ENCODE measurements at regions not wholly inside any gene's neighbourhood (a gene's known extent, or its start where the extent isn't known, plus 50 kb on each side); places are given as distances from the start of the nearest gene placed in this dataset.

GRCh38 chr3:104586344-104586743, 780.4 kb upstream of the ALCAM start:
- H3K9me3 Mint-ChIP-seq: peaks cover 20% of the 10 kb centered on the region
- H3K27ac Mint-ChIP-seq: no peak overlapping the region
- no peak for TF ChIP-seq CTCF (IDR thresholded peaks at IDR 0.05)
- no peaks in the 10 kb centered on the region for H3K4me1 Mint-ChIP-seq
- no peaks in the 10 kb centered on the region for H3K36me3 Mint-ChIP-seq (ENCODE audit: low read depth)
- DNase-seq: no peak
- no peaks in the 10 kb centered on the region for H3K27me3 Mint-ChIP-seq (ENCODE audit: low read depth, poor library complexity)
- H3K4me3 Mint-ChIP-seq: no peak overlapping the region

GRCh38 chr3:104588442-104588841, 778.3 kb upstream of the ALCAM start:
- Mint-ChIP-seq H3K4me1 (no peaks in the 10 kb centered on the region), H3K27ac (no peak overlapping the region), H3K36me3 (ENCODE audit: low read depth) (no peaks in the 10 kb centered on the region), H3K27me3 (ENCODE audit: low read depth, poor library complexity) (no peaks in the 10 kb centered on the region), H3K4me3 (no peak overlapping the region), H3K9me3 (peaks cover 13% of the 10 kb centered on the region)
- TF ChIP-seq CTCF (IDR thresholded peaks at IDR 0.05): no peak
- DNase-seq: no peak

- Mint-ChIP-seq H3K36me3 (ENCODE audit: low read depth) (no peaks in the 10 kb centered on the region), H3K27ac (no peak overlapping the region), H3K4me3 (no peak overlapping the region), H3K9me3 (peaks cover 13% of the 10 kb centered on the region), H3K27me3 (ENCODE audit: low read depth, poor library complexity) (no peaks in the 10 kb centered on the region), H3K4me1 (no peaks in the 10 kb centered on the region)
- no peak for DNase-seq
- TF ChIP-seq CTCF (IDR thresholded peaks at IDR 0.05): no peak
Observed at GRCh38 chr3:104591776-104592175, 774.9 kb upstream of the ALCAM start.

- Mint-ChIP-seq H3K36me3 (ENCODE audit: low read depth) (no peaks in the 10 kb centered on the region), H3K4me1 (no peaks in the 10 kb centered on the region)
Observed at GRCh38 chr3:104594491-104594890, 772.2 kb upstream of the ALCAM start.

GRCh38 chr3:104596054-104596453, 770.7 kb upstream of the ALCAM start:
- H3K9me3 Mint-ChIP-seq: no peaks in the 10 kb centered on the region
- H3K4me1 Mint-ChIP-seq: no peaks in the 10 kb centered on the region
- H3K4me3 Mint-ChIP-seq: no peak overlapping the region
- H3K27me3 Mint-ChIP-seq (ENCODE audit: low read depth, poor library complexity): no peaks in the 10 kb centered on the region
- H3K36me3 Mint-ChIP-seq (ENCODE audit: low read depth): no peaks in the 10 kb centered on the region
- no peak for DNase-seq
- TF ChIP-seq CTCF (IDR thresholded peaks at IDR 0.05): no peak
- H3K27ac Mint-ChIP-seq: no peak overlapping the region

More at GRCh38 chr3:104594491-104594890, 772.2 kb upstream of the ALCAM start:
- DNase-seq: no peak
- no peak overlapping the region for H3K4me3 Mint-ChIP-seq
- no peak overlapping the region for H3K27ac Mint-ChIP-seq
- TF ChIP-seq CTCF (IDR thresholded peaks at IDR 0.05): no peak
- no peaks in the 10 kb centered on the region for H3K27me3 Mint-ChIP-seq (ENCODE audit: low read depth, poor library complexity)
- peaks cover 4% of the 10 kb centered on the region for H3K9me3 Mint-ChIP-seq

GRCh38 chr3:104596551-104596950, 770.2 kb upstream of the ALCAM start:
- no peaks in the 10 kb centered on the region for H3K4me1 Mint-ChIP-seq
- no peak overlapping the region for H3K4me3 Mint-ChIP-seq
- no peaks in the 10 kb centered on the region for H3K36me3 Mint-ChIP-seq (ENCODE audit: low read depth)
- no peaks in the 10 kb centered on the region for H3K27me3 Mint-ChIP-seq (ENCODE audit: low read depth, poor library complexity)
- no peaks in the 10 kb centered on the region for H3K9me3 Mint-ChIP-seq
- no peak overlapping the region for H3K27ac Mint-ChIP-seq
- DNase-seq: peak; percentile 8
- TF ChIP-seq CTCF (IDR thresholded peaks at IDR 0.05): peak; percentile 54
